HG02981 (cell line): ENCODE measurements at regions not wholly inside any gene's neighbourhood (a gene's known extent, or its start where the extent isn't known, plus 50 kb on each side); places are given as distances from the start of the nearest gene placed in this dataset.
"Not testable (repeated sequence)": the region's sequence is repeated elsewhere in the genome, so short reads cannot be mapped to it uniquely, and the experiment has no call there.

Source experiments
- ATAC-seq: cut with Tn5 transposase; IDR thresholded peaks from one replicate; pipeline ENCODE4 v1.9.1; 2021; ENCODE audit warnings: mild to moderate bottlenecking, moderate library complexity; ENCODE audit not compliant: unreplicated experiment

DNA sequence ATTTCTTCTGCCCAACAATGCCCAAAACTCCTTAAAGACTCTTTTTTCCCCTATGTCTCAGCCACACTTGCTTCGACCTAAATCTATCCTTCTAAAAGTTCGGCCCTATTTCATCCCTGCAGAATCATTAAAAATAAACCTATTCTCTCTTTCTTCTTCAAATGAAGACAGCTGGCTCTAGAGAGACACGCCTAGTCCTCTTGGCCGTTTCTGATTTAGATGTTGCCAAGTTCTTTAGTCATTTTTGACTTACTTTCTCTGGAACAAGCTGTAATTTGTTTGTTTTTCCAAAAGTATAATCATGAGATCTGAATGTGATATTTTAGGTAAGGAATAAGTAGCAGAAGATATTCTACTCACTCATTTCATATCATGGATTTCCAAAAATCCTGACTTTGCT lies 211.6 kb downstream of the CENPC start:
- no peak for ATAC-seq

DNA sequence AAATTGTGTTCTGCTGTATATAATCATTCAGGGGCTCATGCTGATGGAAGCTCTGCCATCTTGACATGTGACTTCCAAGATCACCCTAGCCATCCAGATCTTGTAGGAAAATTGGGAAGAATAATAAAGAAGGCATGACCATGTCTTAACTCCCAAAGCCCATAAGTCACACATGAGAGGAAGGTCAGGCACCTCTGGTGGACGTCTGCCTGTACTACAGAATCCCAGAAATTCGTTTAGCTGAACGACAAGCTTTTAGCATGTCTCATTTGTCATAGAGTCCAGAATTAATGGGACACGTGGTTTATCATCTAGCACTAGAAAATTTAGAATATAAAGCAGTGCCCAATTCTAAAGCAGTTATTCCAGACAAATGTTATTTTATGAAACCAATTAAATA lies 212.7 kb downstream of the CENPC start:
- ATAC-seq = peak; percentile 72

DNA sequence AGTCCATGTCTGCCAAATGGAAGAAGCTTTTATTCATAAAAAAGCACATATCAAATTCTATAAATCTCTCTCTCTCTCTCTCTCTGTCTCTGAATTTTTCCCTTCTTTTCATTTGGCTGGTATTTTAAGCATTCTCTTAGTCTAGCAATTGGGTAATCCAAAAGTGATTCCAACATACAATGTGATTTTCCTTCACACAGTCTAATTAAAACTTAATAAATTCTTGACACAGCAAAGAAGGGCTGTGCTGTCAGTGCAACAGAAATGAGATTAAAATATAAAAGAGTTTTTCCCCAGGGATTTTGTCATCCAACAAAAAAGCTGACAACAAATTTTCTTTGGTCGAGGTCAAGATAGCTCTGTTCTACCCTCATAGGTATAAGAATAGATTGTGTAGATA lies 216.9 kb downstream of the CENPC start:
- ATAC-seq = no peak

DNA sequence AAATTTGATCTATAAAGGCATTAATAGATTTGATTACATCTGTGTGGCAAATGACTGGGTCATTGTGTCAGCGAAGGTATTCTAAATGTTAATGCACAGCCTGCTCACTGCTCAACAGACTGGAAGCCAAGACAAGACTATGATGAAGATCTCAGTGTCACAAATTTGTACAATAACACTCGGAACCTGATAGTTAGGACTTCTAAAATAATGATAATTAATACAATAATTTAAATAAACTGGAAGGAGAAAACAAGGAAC lies 217.4 kb downstream of the CENPC start:
- no peak for ATAC-seq

DNA sequence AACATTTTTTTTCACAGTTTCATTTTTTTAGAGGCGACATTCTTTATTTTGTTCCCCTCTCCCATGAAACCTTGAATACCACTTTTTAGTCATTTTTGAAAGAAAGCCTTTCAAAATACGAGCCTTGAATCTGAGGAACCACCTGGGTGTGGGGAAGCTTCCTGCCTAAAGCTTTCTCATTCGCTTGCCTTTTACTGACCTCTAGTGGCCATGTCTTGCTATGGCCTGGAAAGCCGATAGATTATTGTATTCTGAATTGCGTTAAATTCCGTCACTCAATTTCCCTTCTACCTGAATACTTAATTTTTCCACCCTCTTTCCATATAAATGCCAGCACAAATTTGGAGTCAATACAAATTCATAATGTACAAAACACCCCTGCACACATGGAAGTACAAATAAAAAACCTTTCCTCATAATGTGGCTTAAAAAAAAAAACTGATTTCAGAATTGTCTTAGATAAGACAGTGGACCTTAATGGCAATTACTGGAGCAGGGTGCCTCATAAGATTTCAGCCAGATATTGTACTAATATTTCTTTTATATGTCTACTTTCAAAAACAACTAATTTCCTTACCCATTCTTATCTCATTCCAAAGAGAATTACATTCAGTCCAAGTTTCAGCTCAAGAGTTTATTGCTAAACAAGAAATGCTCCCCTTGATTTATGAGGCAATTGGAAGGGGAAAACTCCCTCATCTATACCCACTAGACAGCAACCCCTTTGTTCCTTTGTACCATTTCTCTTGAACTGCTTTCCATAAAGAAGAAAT lies 217.9 kb downstream of the CENPC start:
- ATAC-seq = peak; percentile 95

DNA sequence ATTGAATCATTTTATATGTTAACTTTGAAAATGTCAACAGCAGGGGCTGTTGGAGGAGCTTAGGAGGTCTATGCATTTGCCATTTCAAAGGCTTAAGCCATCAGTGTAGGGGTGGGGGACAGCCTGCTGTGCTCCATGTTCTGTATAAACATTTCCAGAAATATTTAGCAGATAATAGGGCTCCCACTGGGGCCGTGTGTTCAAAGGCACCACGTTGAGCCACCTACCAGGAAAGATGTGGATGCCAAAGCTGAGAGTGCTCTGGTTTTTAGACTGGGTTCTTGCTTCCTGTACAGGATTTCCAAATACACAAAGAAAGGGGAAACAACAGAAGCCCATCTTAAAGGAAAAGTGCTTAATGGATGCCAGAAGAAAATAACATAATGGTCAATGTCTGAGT lies 219.5 kb downstream of the CENPC start:
- ATAC-seq = no peak

DNA sequence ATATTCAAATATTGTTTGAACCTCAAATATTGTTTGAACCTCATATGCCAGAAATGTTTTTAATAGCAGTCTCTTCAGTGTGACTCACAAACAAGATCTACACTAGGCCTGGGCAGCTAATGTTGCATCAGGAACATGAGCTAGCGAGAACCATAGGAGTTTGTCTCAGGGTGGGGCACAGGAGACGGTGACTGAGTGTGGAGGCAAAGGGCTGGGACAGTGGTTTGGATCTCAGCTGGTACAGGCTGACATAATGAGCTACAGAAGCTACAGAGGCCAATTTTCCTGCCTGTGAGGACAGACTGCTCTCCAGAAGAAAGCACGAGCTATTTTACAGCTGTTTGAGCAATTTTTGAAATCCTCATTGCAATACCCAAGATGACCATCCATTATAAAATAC lies 224.7 kb downstream of the CENPC start:
- no peak for ATAC-seq

DNA sequence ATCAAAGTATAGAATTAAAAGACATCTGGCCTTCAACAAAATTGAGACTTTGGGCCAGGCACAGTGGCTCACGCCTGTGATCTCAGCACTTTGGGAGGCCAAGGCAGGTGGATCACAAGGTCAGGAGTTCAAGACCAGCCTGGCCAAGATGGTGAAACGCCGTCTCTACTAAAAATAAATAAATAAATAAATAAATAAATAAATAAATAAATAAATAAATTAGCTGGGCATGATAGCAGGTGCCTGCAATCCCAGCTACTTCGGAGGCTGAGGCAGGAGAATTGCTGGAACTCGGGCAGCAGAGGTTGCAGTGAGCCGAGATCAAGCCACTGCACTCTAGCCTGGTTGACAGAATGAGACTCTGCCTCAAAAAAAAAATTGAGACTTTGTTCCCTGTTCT lies 225.7 kb downstream of the CENPC start:
- not testable (repeated sequence) for ATAC-seq

DNA sequence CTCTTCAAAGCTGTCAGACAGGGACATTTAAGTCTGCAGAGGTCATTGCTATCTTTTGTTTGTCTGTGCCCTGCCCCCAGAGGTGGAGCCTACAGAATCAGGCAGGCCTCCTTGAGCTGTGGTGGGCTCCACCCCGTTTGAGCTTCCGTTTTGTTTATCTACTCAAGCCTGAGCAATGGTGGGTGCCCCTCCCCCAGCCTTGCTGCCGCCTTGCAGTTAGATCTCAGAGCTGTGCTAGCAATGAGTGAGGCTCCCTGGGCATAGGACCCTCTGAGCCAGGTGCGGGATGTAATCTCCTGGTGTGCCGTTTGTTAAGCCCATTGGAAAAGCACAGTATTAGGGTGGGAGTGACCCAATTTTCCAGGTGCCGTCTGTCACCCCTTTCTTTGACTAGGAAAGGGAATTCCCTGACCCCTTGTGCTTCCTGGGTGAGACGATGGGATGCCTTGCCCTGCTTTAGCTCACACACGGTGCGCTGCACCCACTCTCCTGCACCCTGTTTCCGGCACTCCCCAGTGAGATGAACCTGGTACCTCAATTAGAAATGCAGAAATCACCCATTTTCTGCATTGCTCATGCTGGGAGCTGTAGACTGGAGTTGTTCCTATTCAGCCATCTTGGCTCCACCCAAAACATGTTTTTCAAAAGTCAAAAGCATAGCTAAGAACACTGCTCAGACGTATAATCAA lies 244.7 kb downstream of the CENPC start:
- not testable (repeated sequence) for ATAC-seq

DNA sequence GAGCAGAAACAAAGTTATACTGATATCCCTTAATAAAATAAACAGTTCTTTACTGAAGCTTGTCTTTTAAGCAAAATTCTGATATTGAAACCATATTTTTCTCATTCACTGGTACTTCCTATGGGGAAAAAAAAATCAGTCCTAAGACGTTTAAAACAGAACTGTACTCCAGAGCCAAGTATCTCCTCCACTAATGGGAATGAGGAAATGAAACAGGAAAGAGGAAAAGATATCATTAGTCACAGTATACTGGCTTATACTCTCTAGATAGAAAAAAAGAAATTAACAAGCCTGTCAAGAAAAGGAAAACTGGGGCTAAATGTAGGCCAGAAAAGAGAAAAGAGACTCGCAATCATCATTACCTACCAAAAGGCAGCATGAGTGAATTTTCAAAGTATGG lies 252.7 kb downstream of the CENPC start:
- no peak for ATAC-seq

DNA sequence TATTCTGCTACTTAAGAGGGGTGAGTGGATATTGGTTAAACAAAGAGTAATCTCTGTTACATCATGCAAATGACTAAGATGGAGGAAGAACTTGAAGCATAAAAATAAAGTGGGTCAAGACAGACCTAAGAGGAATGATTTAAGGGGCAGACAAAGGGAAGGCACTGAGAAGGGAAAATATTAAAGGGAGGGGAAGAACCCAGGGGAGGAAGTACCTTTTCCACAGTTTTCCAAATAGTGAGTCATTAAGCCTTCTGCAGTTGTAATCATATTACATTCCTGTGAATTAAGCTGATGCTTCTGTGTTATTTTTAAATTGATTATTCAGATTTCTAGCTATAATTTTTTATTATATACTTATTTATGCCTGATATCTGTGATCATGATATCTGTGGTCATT lies 253.3 kb downstream of the CENPC start:
- no peak for ATAC-seq

DNA sequence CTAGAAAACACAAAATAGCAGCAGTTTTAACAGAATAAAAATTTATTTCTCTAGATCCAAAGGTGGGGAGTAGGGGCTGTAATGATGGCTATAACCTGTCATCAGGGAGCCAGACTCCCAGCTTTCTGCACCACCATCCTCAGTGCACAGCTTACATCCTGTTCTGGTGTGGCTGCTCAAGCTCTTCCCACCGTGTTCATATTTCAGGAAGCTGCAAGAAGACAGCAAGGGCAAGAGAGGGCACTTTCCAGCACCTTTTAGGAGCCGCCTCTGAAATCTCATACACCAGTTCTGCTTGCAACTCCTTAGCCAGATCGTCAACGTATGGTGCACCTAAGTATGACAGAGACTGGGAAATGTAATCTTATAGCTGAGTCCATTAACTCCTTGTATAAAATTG lies 253.7 kb downstream of the CENPC start:
- no peak for ATAC-seq

DNA sequence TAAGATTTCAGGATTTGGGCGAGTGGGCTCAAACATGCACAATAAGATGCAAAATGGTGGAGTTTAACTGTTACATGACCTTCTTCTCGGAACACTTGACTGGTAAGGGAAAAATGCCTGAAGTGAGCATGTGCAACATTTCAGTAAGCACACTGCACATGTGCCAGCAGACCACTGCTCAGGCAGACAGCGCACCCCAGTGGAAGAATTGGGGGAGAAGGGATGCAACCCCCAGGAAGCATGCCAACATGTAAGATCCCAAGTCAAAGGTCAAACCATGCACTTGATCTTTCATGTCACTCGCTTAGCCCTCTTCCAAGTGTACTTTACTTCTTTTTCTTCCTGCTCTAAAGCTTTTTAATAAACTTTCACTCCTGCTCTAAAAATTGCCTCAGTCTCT lies 256.3 kb downstream of the CENPC start:
- no peak for ATAC-seq

DNA sequence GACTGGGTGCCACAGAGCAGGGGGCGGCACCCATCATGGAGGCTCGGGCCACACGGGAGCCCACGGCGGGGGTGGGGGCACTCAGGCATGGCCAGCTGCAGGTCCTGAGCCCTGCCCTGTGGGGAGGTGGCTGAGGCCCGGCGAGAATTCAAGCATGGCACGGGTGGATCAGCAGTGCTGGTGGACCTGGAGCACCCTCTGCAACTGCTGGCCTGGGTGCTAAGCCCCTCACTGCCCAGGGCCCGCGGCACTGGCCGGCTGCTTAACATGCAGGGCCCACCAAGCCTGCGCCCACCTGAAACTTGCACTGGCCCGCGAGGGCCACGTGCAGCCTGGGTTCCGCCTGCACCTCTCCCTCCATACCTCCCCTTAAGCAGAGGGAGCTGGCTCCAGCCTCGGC lies 258.6 kb downstream of the CENPC start:
- no peak for ATAC-seq

DNA sequence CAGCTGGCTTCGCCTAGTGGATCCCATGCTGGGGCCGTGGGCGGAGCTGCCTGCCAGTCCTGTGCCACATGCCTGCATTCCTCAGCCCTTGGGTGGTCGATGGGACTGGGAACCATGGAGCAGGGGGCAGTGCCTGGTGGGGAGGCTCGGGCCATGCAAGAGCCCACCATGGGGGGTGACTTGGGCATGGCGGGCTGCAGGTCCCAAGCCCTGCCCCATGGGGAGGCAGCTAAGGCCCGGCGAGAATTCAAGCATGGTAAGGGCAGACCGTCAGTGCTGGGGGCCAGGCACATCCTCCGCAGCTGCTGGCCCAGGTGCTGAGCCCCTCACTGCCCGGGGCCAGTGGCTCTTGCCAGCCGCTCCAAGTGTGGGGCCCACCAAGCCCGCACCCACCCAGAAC lies 262.6 kb downstream of the CENPC start:
- ATAC-seq = no peak

DNA sequence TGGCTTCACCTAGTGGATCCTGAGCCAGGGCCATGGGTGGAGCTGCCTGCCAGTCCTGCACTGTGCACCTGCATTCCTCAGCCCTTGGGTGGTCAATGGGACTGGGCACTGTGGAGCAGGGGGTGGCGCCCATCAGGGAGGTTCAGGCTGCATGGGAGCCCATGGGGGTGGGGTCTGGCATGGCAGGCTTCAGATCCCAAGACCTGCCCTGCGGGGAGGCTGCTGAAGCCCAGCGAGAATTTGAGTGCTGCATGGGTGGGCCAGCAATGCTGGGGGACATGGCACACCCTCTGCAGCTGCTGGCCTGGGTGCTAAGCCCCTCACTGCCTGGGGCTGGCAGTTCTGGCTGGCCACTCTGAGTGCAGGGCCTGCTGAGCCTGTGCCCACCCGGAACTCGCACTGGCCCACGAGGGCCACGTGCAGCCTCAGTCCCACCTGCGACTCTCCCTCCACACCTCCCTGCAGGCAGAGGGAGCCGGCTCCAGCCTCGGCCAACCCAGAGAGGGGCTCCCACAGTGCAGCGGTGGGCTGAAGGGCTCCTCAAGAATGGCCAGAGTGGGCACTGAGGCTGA lies 270.0 kb downstream of the CENPC start:
- ATAC-seq = no peak

DNA sequence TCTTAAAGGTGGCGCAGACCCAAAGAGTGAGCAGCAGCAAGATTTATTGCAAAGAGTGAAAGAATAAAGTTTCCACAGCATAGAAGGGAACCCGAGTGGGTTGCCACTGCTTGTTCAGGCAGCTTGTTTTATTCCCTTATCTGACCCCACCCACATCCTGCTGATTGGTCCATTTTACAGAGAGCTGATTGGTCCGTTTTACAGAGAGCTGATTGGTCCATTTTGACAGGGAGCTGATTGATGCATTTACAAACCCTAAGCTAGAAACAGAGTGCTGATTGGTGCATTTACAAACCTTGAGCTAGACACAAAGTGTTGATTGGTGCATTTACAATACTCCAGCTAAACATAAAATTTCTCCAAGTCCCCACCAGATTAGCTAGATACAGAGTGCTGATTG lies 270.6 kb downstream of the CENPC start:
- ATAC-seq = not testable (repeated sequence)

DNA sequence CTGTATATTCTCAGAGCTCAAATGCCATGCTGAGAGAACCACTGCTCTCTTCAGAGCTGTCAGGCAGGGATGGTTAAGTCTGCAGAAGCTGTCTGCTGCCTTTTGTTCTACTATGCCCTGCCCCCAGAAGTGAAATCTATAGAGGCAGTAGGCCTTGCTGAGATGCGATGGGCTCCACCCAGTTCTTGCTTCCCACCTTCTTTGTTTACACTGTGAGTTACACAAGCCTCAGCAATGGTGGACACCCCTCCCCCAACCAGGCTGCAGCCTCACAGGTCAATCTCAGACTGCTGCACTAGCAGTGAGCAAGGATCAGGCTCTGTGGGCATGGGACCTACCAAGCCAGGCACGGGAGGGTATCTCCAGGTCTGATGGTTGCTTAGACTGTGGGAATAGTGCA lies 271.6 kb downstream of the CENPC start:
- ATAC-seq = no peak

DNA sequence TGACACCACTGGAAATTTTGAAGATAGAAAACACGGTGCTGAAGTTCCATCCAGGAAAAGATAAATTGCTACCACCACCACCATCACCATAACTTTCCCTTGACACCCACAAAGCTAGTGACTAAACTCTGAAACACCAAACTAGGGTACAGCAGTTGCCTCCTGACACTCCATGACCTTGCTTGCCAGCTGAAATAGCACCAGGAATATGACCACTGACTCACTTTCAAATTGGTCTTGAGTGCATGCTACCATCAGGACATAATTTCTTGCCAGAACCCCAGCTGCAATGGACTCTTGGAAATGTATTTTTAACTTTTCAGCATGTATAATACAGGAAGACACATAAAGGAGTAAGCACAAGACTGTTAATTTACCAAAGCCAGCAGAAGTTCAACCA lies 283.3 kb downstream of the CENPC start:
- ATAC-seq = no peak

DNA sequence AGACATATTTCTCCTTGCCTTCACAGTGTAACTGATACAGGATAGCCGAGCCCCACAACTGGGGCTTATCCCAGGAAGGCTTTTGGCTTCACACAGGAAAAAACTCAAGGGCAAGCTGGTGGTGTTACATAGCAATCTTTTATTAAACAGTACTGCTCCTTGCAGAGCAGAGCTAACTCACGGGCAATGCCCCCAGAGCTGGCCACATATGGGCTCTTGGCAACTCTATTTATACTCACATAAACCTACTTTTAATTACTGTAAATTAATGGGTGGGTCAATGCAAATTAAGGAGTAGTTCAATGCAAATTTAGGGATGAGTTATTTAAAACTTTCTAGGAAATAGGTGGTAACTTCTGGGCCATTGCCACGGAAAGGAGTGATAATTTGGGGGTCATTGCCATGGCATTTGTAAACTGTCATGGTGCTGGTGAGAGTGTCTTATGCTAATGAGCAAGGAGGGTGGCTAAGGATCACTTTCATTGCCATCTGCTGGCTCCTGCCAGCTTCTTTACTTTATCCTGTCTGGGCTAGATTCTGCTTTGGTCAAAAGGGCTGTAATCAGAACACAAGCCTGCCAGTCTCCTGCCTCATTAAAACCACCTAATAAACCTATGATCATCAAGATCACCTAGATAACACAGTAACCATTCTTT lies 288.8 kb downstream of the CENPC start:
- no peak for ATAC-seq

DNA sequence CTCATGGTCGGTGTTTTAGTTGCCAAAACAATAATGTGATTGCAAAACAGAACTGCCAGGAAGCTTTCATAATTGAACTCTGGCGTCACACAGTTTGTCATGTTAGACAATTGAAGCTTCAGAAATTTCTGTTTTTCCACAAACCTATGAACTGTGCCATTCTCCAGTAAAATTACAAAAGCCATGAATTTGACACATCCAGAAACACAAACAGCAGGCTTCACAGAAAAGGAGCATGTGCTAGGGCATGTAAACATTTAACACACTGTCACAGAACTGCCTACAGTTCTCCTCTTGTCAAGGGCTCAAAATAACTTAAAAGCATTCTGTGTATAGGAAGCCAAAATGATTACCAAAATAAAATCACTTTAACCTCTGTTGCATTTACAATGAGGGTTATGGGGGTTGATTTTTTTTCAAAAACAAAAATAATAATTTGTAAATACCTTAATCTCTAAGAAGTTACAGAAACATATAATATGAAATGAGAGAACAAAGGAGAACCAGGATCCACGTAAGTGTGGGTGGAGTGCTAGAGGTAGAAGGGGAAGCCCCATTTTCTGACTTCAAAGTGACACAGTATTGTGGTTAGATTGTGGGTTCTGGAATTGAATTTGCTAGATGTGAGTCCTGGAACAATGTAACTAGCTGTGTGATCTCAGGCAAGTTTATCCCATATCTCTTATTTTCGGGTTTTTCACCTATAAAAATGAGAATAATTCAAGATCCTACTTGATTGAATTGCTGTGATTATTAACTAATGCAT lies 295.0 kb downstream of the CENPC start:
- ATAC-seq = no peak
